Tibial nerve (tissue), 4 donors: ENCODE measurements at regions not wholly inside any gene's neighbourhood (a gene's known extent, or its start where the extent isn't known, plus 50 kb on each side); places are given as distances from the start of the nearest gene placed in this dataset.

Source experiments
- DNase-seq, 2 donors: peaks; one replicate each; pipeline ENCODE4 v3.0.0-alpha.2; 2019; ENCODE audit warnings: low spot score in 2 of 2
- H3K27ac ChIP-seq, 4 donors: fragments of 200-600 bp; sonication (generic) in 3 of 4; one replicate each; pipeline ENCODE4 v1.5.1; 2017 to 2019; ENCODE audit warnings: mild to moderate bottlenecking in 1 of 4
- H3K27me3 ChIP-seq, 2 donors: fragments of 200-600 bp; sonication (generic) in 1 of 2; one replicate each; pipeline versions ENCODE4 v1.5.1 to v1.6.0; 2017 to 2019
- H3K36me3 ChIP-seq, 3 donors: fragments of 200-600 bp; sonication (generic); one replicate each; pipeline ENCODE4 v1.5.1; 2018 to 2019
- H3K4me1 ChIP-seq, 4 donors: fragments of 200-600 bp; sonication (generic) in 3 of 4; one replicate each; pipeline ENCODE4 v1.5.1; 2017 to 2019
- H3K4me3 ChIP-seq, 4 donors: fragments of 200-600 bp; sonication (generic) in 3 of 4; one replicate each; pipeline ENCODE4 v1.5.1; 2017 to 2019; ENCODE audit warnings: mild to moderate bottlenecking in 1 of 4, moderate library complexity in 1 of 4
- H3K9me3 ChIP-seq, 4 donors: fragments of 200-600 bp; sonication (generic) in 3 of 4; one replicate each; pipeline ENCODE4 v1.5.1; 2017 to 2019
- CTCF ChIP-seq, 5 experiments: fragments of 200-600 bp in 3 of 5; fragments of 450-650 bp in 2 of 5; sonication (generic) in 3 of 5; IDR thresholded peaks; one replicate each; pipeline ENCODE4 v1.5.1; 2016 to 2019; ENCODE audit warnings: antibody characterized with exemption in 5 of 5, mild to moderate bottlenecking in 3 of 5, moderate library complexity in 2 of 5
- EP300 ChIP-seq, 2 donors: sonication (generic); formaldehyde crosslinking; IDR thresholded peaks; one replicate each; pipeline ENCODE4 v1.6.1; 2017; ENCODE audit warnings: antibody characterized with exemption in 2 of 2, mild to moderate bottlenecking in 1 of 2
- POLR2A ChIP-seq, 2 donors: fragments of 450-650 bp; IDR thresholded peaks; one replicate each; pipeline ENCODE4 v1.6.1; 2017; ENCODE audit warnings: antibody characterized with exemption in 2 of 2, mild to moderate bottlenecking in 2 of 2, moderate library complexity in 2 of 2
- WGBS, 2 donors: methylation state at CpG; one replicate each; pipeline ENCODE4 v1.1.5; 2018; 5-methylcytosine and 5-hydroxymethylcytosine counted together

GRCh38 chr2:5444854-5445253 is 247.3 kb upstream of the SOX11 start:
- no peak overlapping the region for H3K4me3 ChIP-seq
- H3K4me1 ChIP-seq, result no peaks in the 10 kb centered on the region
- H3K36me3 ChIP-seq, result no peaks in the 10 kb centered on the region
- TF ChIP-seq POLR2A (IDR thresholded peaks at IDR 0.05), result no peak
- no peak for TF ChIP-seq EP300 (IDR thresholded peaks at IDR 0.05)
- no peak for TF ChIP-seq CTCF (IDR thresholded peaks at IDR 0.05)
- H3K27ac ChIP-seq, result no peak overlapping the region
- no peak for DNase-seq
- 90 to 95% methylated on average over 4 of the region's 4 CpGs for WGBS, 2 donors
- H3K9me3 ChIP-seq, result no peaks in the 10 kb centered on the region
- no peaks in the 10 kb centered on the region for H3K27me3 ChIP-seq

GRCh38 chr2:5449867-5450266 is 242.3 kb upstream of the SOX11 start:
- H3K36me3 ChIP-seq, result no peaks in the 10 kb centered on the region
- no peak overlapping the region for H3K4me3 ChIP-seq
- no peak for DNase-seq
- no peaks in the 10 kb centered on the region for H3K27me3 ChIP-seq
- H3K9me3 ChIP-seq, result no peaks in the 10 kb centered on the region
- H3K4me1 ChIP-seq, result peaks cover 0 to 9% (median 0%) of the 10 kb centered on the region in 4 donors
- TF ChIP-seq CTCF (IDR thresholded peaks at IDR 0.05) (no peak), POLR2A (IDR thresholded peaks at IDR 0.05) (no peak), EP300 (IDR thresholded peaks at IDR 0.05) (no peak)
- H3K27ac ChIP-seq, result no peak overlapping the region

GRCh38 chr2:5453220-5454050 is 238.7 kb upstream of the SOX11 start:
- TF ChIP-seq EP300 (IDR thresholded peaks at IDR 0.05) (no peak), POLR2A (IDR thresholded peaks at IDR 0.05) (no peak), CTCF (IDR thresholded peaks at IDR 0.05) (no peak)
- Histone ChIP-seq H3K36me3 (no peaks in the 10 kb centered on the region), H3K27ac (no peak overlapping the region), H3K4me1 (peaks cover 0 to 9% (median 0%) of the 10 kb centered on the region in 4 donors), H3K27me3 (no peaks in the 10 kb centered on the region), H3K4me3 (no peak overlapping the region), H3K9me3 (no peaks in the 10 kb centered on the region)
- 65 to 68% methylated on average over 23 of the region's 23 CpGs for WGBS, 2 donors
- DNase-seq, result no peak

- Histone ChIP-seq H3K9me3 (no peaks in the 10 kb centered on the region), H3K4me1 (peaks cover 0 to 9% (median 0%) of the 10 kb centered on the region in 4 donors), H3K27me3 (no peaks in the 10 kb centered on the region), H3K36me3 (no peaks in the 10 kb centered on the region), H3K4me3 (no peak overlapping the region), H3K27ac (no peak overlapping the region)
- 38 to 39% methylated on average over 4 of the region's 4 CpGs for WGBS, 2 donors
- TF ChIP-seq CTCF (IDR thresholded peaks at IDR 0.05), result no peak
- no peak for TF ChIP-seq EP300 (IDR thresholded peaks at IDR 0.05)
- no peak for TF ChIP-seq POLR2A (IDR thresholded peaks at IDR 0.05)
- no peak for DNase-seq
Observed at GRCh38 chr2:5454051-5454390, 238.2 kb upstream of the SOX11 start.

- TF ChIP-seq POLR2A (IDR thresholded peaks at IDR 0.05) (no peak), EP300 (IDR thresholded peaks at IDR 0.05) (no peak), CTCF (IDR thresholded peaks at IDR 0.05) (no peak)
- Histone ChIP-seq H3K27me3 (no peaks in the 10 kb centered on the region), H3K27ac (no peak overlapping the region), H3K4me1 (peaks cover 0 to under 1% (median 0%) of the 10 kb centered on the region in 4 donors), H3K4me3 (no peak overlapping the region), H3K36me3 (no peaks in the 10 kb centered on the region), H3K9me3 (no peaks in the 10 kb centered on the region)
- 91 to 92% methylated on average over 6 of the region's 6 CpGs for WGBS, 2 donors
- no peak for DNase-seq
Observed at GRCh38 chr2:5459041-5459440, 233.1 kb upstream of the SOX11 start.
